Sciatic nerve (tissue), 2 donors: ENCODE measurements at regions not wholly inside any gene's neighbourhood (a gene's known extent, or its start where the extent isn't known, plus 50 kb on each side); places are given as distances from the start of the nearest gene placed in this dataset.

Source experiments
- ATAC-seq: fragments of 200-7000 bp; cut with Tn5 transposase; one replicate; pipeline ENCODE4 v1.9.1; 2020; ENCODE audit warnings: mild to moderate bottlenecking, moderate library complexity
- DNase-seq: peaks from one replicate; pipeline ENCODE4 v3.0.0-alpha.2; 2020; ENCODE audit warnings: low spot score
- intact Hi-C: fragments of 100-400 bp; cut with DNase I; formaldehyde crosslinking; loops from one replicate; pipeline ENCODE4 v1.14.2; 2022
- donor health status: DM: no; HTN: no; CAD: no.
- donor health status: DM: no; HTN: no; CAD: no.

DNA sequence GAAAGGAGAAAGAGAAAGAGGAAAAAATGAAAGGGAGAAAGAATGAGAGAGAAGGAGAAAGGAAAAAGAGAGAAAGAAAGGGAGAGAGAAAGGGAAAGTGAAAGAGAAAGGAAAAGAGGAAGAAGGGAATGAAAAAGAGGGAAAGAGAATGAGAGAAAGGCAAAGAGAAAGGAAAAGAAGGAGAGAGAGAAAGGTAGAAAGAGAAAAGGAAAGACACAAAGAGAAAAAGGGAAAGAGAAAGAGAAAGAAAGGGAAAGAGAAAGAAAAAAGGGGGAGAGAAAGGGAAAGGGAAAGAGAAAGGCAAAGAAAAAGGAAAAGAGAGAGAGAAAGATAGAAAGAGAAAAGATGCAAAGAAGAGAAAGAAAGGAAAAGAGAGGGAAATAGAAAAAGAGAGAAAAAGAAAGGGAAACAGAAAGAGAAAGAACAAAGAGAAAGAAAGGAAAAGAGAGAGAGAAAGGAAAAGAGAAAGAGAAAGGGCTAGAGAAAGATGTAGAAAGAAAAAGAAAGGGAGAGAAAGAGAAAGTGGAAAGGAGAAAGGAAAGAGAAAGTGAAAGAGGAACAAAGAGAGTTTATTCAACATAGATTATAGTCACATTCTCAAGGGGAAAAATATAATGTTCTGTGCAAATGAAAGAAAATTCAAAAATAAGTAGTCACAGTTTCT lies 165.2 kb downstream of the TMEM38B start:
- DNase-seq (no peak), ATAC-seq (no peak)

GRCh38 chr9:105860516-105860915 lies 166.2 kb downstream of the TMEM38B start:
- ATAC-seq: no peak
- DNase-seq: no peak
- intact Hi-C loops: no loop called here

More for the DNA sequence above, 165.2 kb downstream of the TMEM38B start:
- intact Hi-C loops: no loop called here

GRCh38 chr9:105861972-105862371 lies 167.6 kb downstream of the TMEM38B start:
- intact Hi-C loops: no loop called here
- ATAC-seq (no peak), DNase-seq (no peak)

GRCh38 chr9:105864248-105864898 lies 170.0 kb downstream of the TMEM38B start:
- ATAC-seq (no peak), DNase-seq (no peak)
- intact Hi-C loops: no loop called here

- ATAC-seq (no peak), DNase-seq (no peak)
- intact Hi-C loops: no loop called here
Measured at GRCh38 chr9:105865285-105865684, 170.9 kb downstream of the TMEM38B start.

GRCh38 chr9:105871540-105871939 lies 177.2 kb downstream of the TMEM38B start:
- DNase-seq: no peak
- intact Hi-C loops: no loop called here
- ATAC-seq: no peak

- intact Hi-C loops: no loop called here
- DNase-seq (no peak), ATAC-seq (no peak)
Measured at GRCh38 chr9:105873801-105874200, 179.5 kb downstream of the TMEM38B start.

- ATAC-seq: no peak
- intact Hi-C loops: no loop called here
Measured at GRCh38 chr9:105877721-105878120, 183.4 kb downstream of the TMEM38B start.

GRCh38 chr9:105879181-105879580 lies 184.8 kb downstream of the TMEM38B start:
- intact Hi-C loops: no loop called here
- no peak for DNase-seq
- ATAC-seq: no peak

More at GRCh38 chr9:105877721-105878120, 183.4 kb downstream of the TMEM38B start:
- DNase-seq: no peak

GRCh38 chr9:105880517-105880916 lies 186.2 kb downstream of the TMEM38B start:
- intact Hi-C loops: no loop called here

DNA sequence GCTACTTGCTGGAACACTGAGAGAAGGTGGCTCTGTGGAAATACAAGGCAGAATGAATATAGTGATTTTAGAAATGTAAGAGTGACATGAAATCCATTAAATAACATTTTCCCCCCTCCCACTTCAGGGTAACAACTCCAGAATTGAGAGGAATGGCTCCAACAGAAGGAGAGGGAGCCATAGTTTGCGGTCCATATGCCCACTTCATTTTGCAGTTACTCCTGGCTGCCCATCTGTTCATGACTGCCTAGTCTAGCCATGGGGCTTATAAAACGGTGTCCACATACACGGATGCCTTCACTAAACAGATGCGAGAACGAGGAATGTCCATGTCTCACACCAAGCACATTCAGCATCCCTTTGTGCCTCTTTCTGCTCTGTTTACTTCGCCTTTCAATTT lies 186.7 kb downstream of the TMEM38B start:
- intact Hi-C loops: no loop called here
- DNase-seq (no peak), ATAC-seq (no peak)

More at GRCh38 chr9:105880517-105880916, 186.2 kb downstream of the TMEM38B start:
- DNase-seq (no peak), ATAC-seq (no peak)

- intact Hi-C loops: no loop called here
- ATAC-seq: peak; percentile 65
- DNase-seq: peak; percentile 75
Measured at GRCh38 chr9:105881654-105882349, 187.5 kb downstream of the TMEM38B start.

- no peak for DNase-seq
- intact Hi-C loops: no loop called here
- ATAC-seq: no peak
Measured at GRCh38 chr9:105883847-105884246, 189.5 kb downstream of the TMEM38B start.

DNA sequence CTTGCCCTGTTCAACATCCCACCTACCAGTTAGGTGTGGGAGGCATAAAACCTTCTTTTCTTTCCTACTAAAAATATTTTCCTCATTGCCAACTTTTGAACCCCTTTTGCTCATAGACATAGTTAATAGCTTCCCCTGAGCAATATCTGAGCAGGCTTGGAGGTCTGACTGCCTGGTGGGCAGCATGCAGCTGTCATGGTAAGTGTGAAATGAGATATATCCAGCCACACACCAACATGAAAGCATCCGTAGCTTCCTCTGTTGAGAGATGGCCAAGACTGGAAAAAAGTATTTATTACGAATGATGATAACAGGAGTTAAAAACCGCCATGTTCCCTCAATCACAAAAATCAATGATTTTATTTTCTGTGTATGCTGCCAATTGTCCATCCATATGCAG lies 190.1 kb downstream of the TMEM38B start:
- intact Hi-C loops: no loop called here
- DNase-seq: no peak

GRCh38 chr9:105886136-105886535 lies 191.8 kb downstream of the TMEM38B start:
- ATAC-seq: peak; percentile 54
- intact Hi-C loops: no loop called here
- DNase-seq: no peak

More for the DNA sequence above, 190.1 kb downstream of the TMEM38B start:
- no peak for ATAC-seq

GRCh38 chr9:105887679-105888078 lies 193.3 kb downstream of the TMEM38B start:
- intact Hi-C loops: no loop called here
- no peak for ATAC-seq
- no peak for DNase-seq

- no peak for ATAC-seq
- no peak for DNase-seq
- intact Hi-C loops: no loop called here
Measured at GRCh38 chr9:105890046-105890822, 195.9 kb downstream of the TMEM38B start.

DNA sequence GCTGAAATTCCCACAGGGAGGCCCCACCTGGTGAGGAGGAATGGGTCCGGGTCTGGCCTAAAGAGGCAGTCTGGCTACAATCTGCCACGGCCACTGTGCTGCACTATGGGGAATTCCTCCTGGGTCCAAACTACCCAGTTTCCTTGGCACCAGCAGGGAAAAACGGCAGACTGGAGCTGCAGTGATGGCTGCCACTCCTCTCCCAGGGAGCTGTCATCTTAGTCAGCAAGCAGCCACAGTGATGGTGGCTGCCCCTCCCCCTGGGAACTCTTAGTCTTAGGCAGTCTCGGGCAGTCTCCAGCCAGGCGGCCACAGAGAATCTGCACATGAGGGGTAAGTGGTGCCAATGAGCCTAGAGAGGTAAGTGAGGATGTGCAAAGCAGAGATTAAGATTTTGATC lies 205.8 kb downstream of the TMEM38B start:
- intact Hi-C loops: no loop called here
- ATAC-seq (no peak), DNase-seq (no peak)

DNA sequence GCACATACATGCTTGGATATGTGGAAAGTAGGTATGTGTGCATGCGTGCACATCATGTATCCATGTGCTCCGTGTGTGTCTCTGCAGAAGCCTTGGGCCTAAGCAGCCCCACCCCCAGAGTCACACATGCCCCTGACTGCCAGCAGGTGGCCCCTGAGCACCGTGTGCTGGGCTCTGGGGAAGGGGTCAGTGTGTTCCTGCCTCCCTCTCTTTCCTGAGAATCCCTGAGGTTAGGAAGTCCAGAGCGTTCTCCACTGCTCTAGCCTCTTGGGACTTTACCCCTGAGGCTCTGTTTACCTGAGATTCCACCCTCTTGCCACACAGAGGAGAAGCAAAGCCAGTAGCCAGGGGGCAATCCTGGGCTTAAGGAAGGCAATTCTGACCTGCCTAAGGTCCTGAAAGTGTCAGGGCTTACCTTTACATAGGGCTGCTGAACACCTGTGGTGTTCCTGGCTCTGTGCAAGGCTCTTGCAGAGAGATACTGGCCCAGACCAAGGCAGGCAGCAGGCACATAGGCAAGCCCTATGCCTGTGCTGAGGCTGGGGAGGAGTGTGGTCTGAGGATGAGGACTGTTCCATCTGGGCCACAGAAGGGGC lies 207.3 kb downstream of the TMEM38B start:
- DNase-seq (no peak), ATAC-seq (peak; percentile 84)
- intact Hi-C loops: no loop called here
